AG04449 (cell line): ENCODE measurements at regions not wholly inside any gene's neighbourhood (a gene's known extent, or its start where the extent isn't known, plus 50 kb on each side); places are given as distances from the start of the nearest gene placed in this dataset.

Source experiments
- CTCF ChIA-PET: fragments of 350-600 bp; formaldehyde crosslinking; extraction: SDS; loops from one replicate; lab custom pipeline; 2021; ENCODE audit warnings: antibody characterized with exemption; lab: Yijun Ruan, JAX
- POLR2A ChIA-PET: fragments of 400-600, 350-600 bp; formaldehyde crosslinking; extraction: SDS; loops from one replicate; lab custom pipeline; 2020; ENCODE audit warnings: antibody characterized with exemption, inconsistent platforms; lab: Yijun Ruan, JAX
- DNase-seq: peaks from one replicate; pipeline ENCODE4 v3.0.0-alpha.2; 2010; ENCODE audit warnings: low read depth, low spot score
- H3K4me3 ChIP-seq: 2 replicates; pipeline ENCODE4 v1.5.1; 2011; ENCODE audit warnings: low read depth, mild to moderate bottlenecking, control low read depth, low read length
- CTCF ChIP-seq: IDR thresholded peaks from one replicate; pipeline ENCODE4 v1.5.1; 2011; ENCODE audit warnings: mild to moderate bottlenecking, moderate library complexity, low read length, control low read depth, inconsistent platforms; ENCODE audit not compliant: insufficient read depth; ENCODE audit errors: missing control alignments

GRCh38 chr2:198268519-198268918, 464.1 kb downstream of the PLCL1 start:
- POLR2A ChIA-PET = no interaction called here

GRCh38 chr2:198259496-198259895, 455.1 kb downstream of the PLCL1 start:
- ChIA-PET CTCF (interaction anchor here (1.2 kb wide), 1 partner anchor 38 kb away, joined by 3 read pairs; no protein-coding TSS in a partner anchor), POLR2A (no interaction called here)
- DNase-seq = no peak
- TF ChIP-seq CTCF = no peak
- no peak overlapping the region for H3K4me3 ChIP-seq

More at GRCh38 chr2:198268519-198268918, 464.1 kb downstream of the PLCL1 start:
- TF ChIP-seq CTCF = no peak
- no peak overlapping the region for H3K4me3 ChIP-seq
- DNase-seq = no peak
- CTCF ChIA-PET = interaction anchor here (0.8 kb wide), 1 partner anchor 29 kb away, joined by 3 read pairs; no protein-coding TSS in a partner anchor

GRCh38 chr2:198254536-198255090, 450.2 kb downstream of the PLCL1 start:
- no peak for TF ChIP-seq CTCF

GRCh38 chr2:198253995-198254394, 449.6 kb downstream of the PLCL1 start:
- POLR2A ChIA-PET = no interaction called here
- H3K4me3 ChIP-seq = no peak overlapping the region
- no peak for DNase-seq
- CTCF ChIA-PET = no interaction called here
- no peak for TF ChIP-seq CTCF

More at GRCh38 chr2:198254536-198255090, 450.2 kb downstream of the PLCL1 start:
- no peak for DNase-seq
- ChIA-PET CTCF (no interaction called here), POLR2A (no interaction called here)
- H3K4me3 ChIP-seq = no peak overlapping the region

GRCh38 chr2:198252472-198252871, 448.1 kb downstream of the PLCL1 start:
- no peak for TF ChIP-seq CTCF
- no peak overlapping the region for H3K4me3 ChIP-seq
- ChIA-PET POLR2A (no interaction called here), CTCF (no interaction called here)
- no peak for DNase-seq

- H3K4me3 ChIP-seq = no peak overlapping the region
- no peak for DNase-seq
- ChIA-PET POLR2A (no interaction called here), CTCF (interaction anchor here (0.9 kb wide), 1 partner anchor 53 kb away, joined by 3 read pairs; no protein-coding TSS in a partner anchor)
- no peak for TF ChIP-seq CTCF
Observed at GRCh38 chr2:198242093-198242492, 437.7 kb downstream of the PLCL1 start.
